GM19351 (cell line): ENCODE measurements at regions not wholly inside any gene's neighbourhood (a gene's known extent, or its start where the extent isn't known, plus 50 kb on each side); places are given as distances from the start of the nearest gene placed in this dataset.
"Not testable (repeated sequence)": the region's sequence is repeated elsewhere in the genome, so short reads cannot be mapped to it uniquely, and the experiment has no call there.

Source experiments
- ATAC-seq: cut with Tn5 transposase; IDR thresholded peaks from one replicate; pipeline ENCODE4 v1.9.1; 2021; ENCODE audit warnings: mild to moderate bottlenecking, moderate library complexity; ENCODE audit not compliant: unreplicated experiment

DNA sequence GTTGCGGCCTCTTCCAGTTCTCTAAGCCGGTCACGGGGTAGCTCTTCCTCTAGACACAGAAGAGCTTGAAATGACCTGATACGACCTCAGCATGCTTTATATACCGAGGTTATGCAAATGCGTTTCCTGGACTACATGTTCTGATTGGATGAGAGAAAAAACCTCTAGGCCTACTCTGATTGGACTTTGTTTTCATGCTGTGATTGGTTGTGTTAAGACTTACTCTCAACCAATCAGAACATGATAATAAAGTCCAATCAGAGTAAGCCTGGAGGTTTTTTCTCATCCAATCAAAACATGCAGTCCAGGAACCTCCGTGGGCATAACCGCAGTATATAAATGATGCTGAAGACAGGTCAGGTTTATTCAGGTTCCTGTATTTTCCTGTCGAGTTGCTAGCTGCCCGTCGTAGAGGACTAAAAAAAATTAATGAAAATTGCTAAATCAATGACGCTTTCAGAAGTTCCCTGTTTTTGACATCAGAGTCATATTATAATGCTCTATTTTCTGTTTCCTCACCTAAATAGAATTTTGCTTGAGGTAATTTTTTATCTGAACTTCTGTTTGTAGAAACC lies 177.4 kb downstream of the POTEB3 start:
- no peak for ATAC-seq

DNA sequence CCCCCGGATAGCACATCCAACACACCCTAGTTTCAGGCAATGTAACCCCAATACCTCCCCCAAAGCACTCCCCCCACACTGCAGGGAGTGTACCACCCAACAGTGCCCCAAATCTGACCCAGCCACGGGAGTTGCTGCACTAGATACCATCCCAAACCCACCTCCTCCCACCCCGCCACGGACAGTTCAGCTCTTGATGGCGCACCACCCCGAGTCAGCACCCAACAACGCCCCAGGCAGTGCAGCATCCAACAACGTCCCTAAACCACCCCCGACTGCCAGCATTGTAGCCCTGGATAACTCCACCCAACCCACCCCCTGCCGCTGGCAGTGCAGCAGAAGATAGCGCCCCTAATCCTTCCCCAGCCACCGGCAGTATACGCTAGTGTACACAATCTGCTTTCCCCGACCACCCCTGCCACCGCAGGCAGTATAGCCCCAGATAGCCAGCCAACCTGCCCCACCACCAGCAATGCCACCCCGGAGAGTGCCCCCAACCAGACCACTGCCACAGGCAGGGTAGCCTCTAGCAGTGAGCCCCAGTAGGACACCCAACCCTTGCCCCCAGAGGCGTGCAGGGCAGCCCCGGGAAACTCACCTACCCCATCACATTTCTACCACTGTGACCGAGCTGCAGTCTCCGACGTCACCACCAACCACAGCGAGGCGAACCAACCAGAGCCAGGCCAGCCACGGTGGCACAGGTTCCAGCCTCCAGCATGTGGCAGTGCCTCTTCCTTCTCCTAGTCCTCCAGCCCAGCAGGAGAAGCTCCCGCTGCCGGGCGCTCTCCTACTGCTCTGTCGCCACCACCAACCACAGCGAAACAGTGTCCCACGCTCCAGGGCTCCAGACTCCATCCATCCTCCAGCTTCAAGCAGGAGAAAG lies 178.1 kb downstream of the POTEB3 start:
- ATAC-seq: no peak

DNA sequence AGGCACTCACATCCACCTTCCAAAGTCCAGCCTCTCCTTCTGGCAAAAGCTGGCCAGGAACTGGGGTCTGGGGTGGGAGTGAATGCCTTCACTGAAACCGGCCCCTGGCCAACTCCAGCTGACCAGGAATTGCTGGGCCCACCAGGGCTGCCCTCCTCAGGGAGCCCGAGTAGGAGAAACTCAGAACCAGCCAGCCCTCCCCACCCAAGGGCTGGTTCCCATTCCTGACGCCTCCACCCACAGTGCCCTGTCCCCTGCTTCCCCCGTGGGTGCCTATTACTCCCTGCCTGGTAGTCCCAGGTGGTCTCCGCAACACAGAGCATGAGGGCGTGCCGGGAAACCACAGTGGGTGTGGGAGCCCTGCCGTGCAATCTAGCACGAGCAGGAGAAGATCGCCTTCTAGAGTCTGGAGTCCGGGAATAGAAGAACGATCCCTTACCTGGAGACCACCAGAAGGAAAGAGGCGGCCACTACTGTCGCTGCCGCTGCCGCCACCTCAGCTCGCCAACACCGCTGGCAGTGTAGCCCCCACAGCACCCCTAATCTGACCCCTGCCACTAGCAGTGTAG lies 178.8 kb downstream of the POTEB3 start:
- no peak for ATAC-seq

DNA sequence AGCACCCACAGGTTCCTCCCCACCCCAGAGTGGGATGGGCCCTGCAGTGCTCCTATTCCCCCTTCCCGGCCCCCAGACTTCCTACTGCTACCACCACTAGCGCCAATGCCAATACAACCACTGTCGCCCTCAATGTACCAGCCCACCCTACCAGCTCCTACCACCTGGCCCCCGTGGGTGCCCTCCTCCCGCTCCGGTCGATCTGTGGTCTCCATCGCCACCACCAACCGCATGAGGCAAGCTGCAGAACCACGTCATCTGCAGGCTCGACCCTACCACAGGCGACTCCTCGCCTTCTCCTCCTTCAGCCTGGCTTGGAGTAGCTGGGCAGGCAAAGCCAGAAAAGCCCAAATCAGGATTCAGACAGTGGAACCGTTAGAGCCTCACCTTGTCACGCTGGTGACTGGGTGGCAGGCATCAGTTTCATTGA lies 179.3 kb downstream of the POTEB3 start:
- ATAC-seq: no peak

DNA sequence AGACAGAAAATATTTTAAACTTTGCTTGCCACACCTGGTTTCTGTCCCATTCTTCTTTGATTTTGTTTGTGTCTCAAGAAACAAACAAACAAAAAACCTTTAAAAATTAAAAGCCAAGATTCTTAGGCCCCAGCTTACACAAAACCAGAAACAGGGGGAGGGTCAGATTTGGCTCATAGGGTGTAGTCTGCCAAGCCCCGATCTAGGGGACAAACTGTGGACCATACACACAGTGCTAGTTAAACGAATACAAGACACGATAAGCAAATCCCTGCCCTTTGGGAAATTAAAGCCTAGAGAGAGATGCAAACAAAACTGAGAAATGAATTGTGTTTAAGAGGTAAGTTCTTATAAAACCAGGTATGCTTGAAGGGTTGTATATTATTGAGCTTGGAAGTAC lies 181.7 kb downstream of the POTEB3 start:
- not testable (repeated sequence) for ATAC-seq

DNA sequence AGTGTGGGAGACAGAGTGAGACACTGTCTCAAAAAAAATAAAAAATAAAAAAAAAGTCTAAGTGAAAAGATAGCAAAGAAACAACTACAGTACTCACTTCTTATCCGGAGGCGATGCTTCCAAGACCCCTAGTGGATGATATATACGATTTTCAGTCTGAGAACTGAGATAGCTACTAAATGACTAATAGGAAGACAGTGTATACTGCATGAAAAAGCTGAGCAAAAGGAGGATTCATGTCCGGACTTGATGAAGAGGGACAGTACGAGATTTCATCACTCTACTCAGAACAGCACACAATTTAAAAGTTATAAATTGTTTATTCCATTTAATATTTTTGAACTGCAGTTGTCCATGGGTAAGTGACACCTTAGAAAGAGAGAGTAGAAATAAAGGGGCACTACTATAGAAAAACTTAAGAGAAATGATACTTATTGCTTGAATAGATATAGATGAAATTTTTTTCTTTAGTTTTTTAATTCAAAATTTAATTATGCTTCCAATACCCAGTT lies 190.7 kb downstream of the POTEB3 start:
- ATAC-seq: not testable (repeated sequence)
